ENCODE measurements at regions not wholly inside any gene's neighbourhood (a gene's known extent, or its start where the extent isn't known, plus 50 kb on each side); places are given as distances from the start of the nearest gene placed in this dataset.

DNA sequence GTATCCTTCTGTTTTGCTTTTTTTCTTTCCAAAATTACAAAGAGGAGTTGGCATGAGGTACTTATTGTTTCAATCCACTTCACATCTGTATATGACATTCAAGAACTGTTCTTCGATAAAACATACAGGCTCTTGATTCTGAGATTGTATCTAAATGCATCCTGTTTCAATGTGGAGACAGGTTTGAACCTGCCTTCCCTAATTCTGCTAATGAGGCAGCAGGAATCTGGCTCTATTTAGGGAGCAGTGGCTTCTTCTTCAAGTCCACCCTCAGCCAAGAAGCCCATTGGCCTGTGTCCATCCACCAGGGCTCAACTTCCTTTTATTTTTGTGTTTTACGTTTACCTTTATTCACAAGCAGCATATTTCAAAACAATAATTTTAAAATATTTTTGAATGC, 84.8 kb upstream of the PIK3C3 start:
- H3K36me3 ChIP-seq (ENCODE audit: control insufficient read depth in 2 of 2, insufficient read depth in 2 of 2, low read length in 1 of 2), result no peaks in the 10 kb centered on the region
- no peak overlapping the region for H2AFZ ChIP-seq (ENCODE audit: control insufficient read depth, low read depth, low read length)
- intact Hi-C loops (cut with micrococcal nuclease; ENCODE audit: unreplicated experiment) (no loop called here), in situ Hi-C loops (cut with MboI) (no loop called here)
- SMC1A ChIA-PET (ENCODE audit: uncharacterized antibody, unreplicated experiment), result interaction anchor here (1.5 kb wide), 2 partner anchors 12 to 39 kb away, joined by 5 to 6 read pairs; no protein-coding TSS in a partner anchor
- POLR2A ChIA-PET, result no interaction called here
- no TSS peak for BruUV-seq (replicated peaks)
- H3K4me2 ChIP-seq (ENCODE audit: control insufficient read depth, insufficient read depth), result no peak overlapping the region
- no peak overlapping the region for H3K4me3 ChIP-seq
- CTCF ChIA-PET, result interaction anchor here (0.7 to 2.3 kb wide), 2 partner anchors 8 to 35 kb away, joined by 3 to 5 read pairs; no protein-coding TSS in a partner anchor
- H3K4me1 ChIP-seq (ENCODE audit: control insufficient read depth, insufficient read depth, low read length), result no peaks in the 10 kb centered on the region
- DNase-seq (ENCODE audit: low read depth, low spot score), result no peak
- no peaks in the 10 kb centered on the region for H4K20me1 ChIP-seq (ENCODE audit: control insufficient read depth, insufficient read depth)
- H3K27ac ChIP-seq (ENCODE audit: control insufficient read depth, insufficient read depth), result no peak overlapping the region
- TF ChIP-seq POLR2A (IDR thresholded peaks at IDR 0.05; ENCODE audit: low read depth, low read length) (no peak), ZNF217 (IDR thresholded peaks at IDR 0.05) (no peak), BRCA1 (IDR thresholded peaks at IDR 0.05; ENCODE audit: low read depth, low read length) (no peak), GABPA (IDR thresholded peaks at IDR 0.05; ENCODE audit: low read depth) (no peak), CHD2 (IDR thresholded peaks at IDR 0.05; ENCODE audit: borderline replicate concordance, low read depth, low read length) (no peak), KLF5 (IDR thresholded peaks at IDR 0.05; ENCODE audit: partially characterized antibody) (no peak), NFXL1 (IDR thresholded peaks at IDR 0.05; ENCODE audit: borderline replicate concordance) (no peak), PAX5 (IDR thresholded peaks at IDR 0.05; ENCODE audit: borderline replicate concordance, low read depth, low read length) (no peak), HCFC1 (IDR thresholded peaks at IDR 0.05; ENCODE audit: low read length) (no peak), PKNOX1 (IDR thresholded peaks at IDR 0.05) (no peak), MYB (IDR thresholded peaks at IDR 0.05; ENCODE audit: borderline replicate concordance, low read depth, low read length) (no peak)
- TF ChIP-seq, protein P1, sequence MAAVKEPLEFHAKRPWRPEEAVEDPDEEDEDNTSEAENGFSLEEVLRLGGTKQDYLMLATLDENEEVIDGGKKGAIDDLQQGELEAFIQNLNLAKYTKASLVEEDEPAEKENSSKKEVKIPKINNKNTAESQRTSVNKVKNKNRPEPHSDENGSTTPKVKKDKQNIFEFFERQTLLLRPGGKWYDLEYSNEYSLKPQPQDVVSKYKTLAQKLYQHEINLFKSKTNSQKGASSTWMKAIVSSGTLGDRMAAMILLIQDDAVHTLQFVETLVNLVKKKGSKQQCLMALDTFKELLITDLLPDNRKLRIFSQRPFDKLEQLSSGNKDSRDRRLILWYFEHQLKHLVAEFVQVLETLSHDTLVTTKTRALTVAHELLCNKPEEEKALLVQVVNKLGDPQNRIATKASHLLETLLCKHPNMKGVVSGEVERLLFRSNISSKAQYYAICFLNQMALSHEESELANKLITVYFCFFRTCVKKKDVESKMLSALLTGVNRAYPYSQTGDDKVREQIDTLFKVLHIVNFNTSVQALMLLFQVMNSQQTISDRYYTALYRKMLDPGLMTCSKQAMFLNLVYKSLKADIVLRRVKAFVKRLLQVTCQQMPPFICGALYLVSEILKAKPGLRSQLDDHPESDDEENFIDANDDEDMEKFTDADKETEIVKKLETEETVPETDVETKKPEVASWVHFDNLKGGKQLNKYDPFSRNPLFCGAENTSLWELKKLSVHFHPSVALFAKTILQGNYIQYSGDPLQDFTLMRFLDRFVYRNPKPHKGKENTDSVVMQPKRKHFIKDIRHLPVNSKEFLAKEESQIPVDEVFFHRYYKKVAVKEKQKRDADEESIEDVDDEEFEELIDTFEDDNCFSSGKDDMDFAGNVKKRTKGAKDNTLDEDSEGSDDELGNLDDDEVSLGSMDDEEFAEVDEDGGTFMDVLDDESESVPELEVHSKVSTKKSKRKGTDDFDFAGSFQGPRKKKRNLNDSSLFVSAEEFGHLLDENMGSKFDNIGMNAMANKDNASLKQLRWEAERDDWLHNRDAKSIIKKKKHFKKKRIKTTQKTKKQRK (IDR thresholded peaks at IDR 0.05; ENCODE audit: low read depth, low read length), result no peak
- TF ChIP-seq, protein P2, sequence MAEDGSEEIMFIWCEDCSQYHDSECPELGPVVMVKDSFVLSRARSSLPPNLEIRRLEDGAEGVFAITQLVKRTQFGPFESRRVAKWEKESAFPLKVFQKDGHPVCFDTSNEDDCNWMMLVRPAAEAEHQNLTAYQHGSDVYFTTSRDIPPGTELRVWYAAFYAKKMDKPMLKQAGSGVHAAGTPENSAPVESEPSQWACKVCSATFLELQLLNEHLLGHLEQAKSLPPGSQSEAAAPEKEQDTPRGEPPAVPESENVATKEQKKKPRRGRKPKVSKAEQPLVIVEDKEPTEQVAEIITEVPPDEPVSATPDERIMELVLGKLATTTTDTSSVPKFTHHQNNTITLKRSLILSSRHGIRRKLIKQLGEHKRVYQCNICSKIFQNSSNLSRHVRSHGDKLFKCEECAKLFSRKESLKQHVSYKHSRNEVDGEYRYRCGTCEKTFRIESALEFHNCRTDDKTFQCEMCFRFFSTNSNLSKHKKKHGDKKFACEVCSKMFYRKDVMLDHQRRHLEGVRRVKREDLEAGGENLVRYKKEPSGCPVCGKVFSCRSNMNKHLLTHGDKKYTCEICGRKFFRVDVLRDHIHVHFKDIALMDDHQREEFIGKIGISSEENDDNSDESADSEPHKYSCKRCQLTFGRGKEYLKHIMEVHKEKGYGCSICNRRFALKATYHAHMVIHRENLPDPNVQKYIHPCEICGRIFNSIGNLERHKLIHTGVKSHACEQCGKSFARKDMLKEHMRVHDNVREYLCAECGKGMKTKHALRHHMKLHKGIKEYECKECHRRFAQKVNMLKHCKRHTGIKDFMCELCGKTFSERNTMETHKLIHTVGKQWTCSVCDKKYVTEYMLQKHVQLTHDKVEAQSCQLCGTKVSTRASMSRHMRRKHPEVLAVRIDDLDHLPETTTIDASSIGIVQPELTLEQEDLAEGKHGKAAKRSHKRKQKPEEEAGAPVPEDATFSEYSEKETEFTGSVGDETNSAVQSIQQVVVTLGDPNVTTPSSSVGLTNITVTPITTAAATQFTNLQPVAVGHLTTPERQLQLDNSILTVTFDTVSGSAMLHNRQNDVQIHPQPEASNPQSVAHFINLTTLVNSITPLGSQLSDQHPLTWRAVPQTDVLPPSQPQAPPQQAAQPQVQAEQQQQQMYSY (CRISPR knock-in tag; IDR thresholded peaks at IDR 0.05), result no peak
- TF ChIP-seq, protein P3, sequence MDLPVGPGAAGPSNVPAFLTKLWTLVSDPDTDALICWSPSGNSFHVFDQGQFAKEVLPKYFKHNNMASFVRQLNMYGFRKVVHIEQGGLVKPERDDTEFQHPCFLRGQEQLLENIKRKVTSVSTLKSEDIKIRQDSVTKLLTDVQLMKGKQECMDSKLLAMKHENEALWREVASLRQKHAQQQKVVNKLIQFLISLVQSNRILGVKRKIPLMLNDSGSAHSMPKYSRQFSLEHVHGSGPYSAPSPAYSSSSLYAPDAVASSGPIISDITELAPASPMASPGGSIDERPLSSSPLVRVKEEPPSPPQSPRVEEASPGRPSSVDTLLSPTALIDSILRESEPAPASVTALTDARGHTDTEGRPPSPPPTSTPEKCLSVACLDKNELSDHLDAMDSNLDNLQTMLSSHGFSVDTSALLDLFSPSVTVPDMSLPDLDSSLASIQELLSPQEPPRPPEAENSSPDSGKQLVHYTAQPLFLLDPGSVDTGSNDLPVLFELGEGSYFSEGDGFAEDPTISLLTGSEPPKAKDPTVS (IDR thresholded peaks at IDR 0.05; ENCODE audit: low read depth, low read length), result no peak
- no peak for ATAC-seq
- H3K27me3 ChIP-seq (replicated peaks in 1 of 2; ENCODE audit: control insufficient read depth in 2 of 2, insufficient read depth in 2 of 2, low read length in 1 of 2), result no peaks in the 10 kb centered on the region
- RAD21 ChIA-PET (ENCODE audit: unreplicated experiment), result no interaction called here
- H3K9me3 ChIP-seq (replicated peaks; ENCODE audit: control insufficient read depth, insufficient read depth, low read length), result no peaks in the 10 kb centered on the region
- no peak overlapping the region for H3K9ac ChIP-seq (ENCODE audit: control insufficient read depth, insufficient read depth, low read length)
- no peak for FAIRE-seq
- 32% methylated on average over 2 of the region's 2 CpGs for WGBS (ENCODE audit: insufficient coverage, insufficient replicate concordance, low lambda C conversion rate, missing lambda C conversion rate)
- H3K79me2 ChIP-seq (ENCODE audit: control insufficient read depth, insufficient read depth, low read length), result no peaks in the 10 kb centered on the region

All from GM12878 (cell line).